HG02571 (cell line): ENCODE measurements at regions not wholly inside any gene's neighbourhood (a gene's known extent, or its start where the extent isn't known, plus 50 kb on each side); places are given as distances from the start of the nearest gene placed in this dataset.
"Not testable (repeated sequence)": the region's sequence is repeated elsewhere in the genome, so short reads cannot be mapped to it uniquely, and the experiment has no call there.

Source experiments
- ATAC-seq: cut with Tn5 transposase; IDR thresholded peaks from one replicate; pipeline ENCODE4 v1.9.1; 2021; ENCODE audit warnings: mild to moderate bottlenecking, moderate library complexity; ENCODE audit not compliant: unreplicated experiment

DNA sequence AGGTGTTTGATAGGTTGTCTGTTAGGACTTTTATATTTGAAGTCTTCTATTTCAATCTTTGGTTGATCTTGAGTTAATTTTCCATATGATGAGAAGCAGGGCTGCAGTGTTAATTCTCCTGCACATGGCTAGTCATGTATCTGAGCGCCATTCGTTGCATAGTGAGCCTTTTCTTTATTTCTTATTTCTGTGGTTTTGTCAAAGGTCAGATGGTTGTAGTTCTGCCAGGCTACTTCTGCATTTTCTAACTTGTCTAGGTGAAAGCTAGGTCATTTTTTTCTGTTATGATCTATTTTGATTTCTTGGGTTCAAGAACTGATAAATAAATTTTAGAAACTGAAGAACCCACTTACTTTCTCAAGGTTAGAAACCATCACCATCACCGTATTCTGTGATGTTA lies 56.7 kb downstream of the CCDC74A start:
- no peak for ATAC-seq

DNA sequence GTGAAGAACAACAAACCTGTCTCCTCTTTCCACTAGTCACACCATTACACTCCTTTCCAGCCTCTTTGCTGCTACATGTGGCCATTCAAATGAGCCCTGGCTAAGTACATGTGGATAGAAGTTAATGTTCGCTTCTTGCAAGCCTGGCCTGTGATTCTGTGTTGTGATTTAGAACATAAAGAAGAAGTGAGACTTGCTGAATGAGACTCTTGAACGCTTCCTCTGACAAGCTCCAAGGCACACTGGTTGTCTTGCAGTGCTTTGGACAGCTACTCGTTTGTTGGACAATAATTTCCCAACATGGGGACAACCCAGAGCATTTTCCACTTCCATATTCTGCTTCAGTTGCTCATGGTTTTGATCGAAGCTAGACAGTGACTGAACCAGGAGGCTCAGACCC lies 57.3 kb downstream of the CCDC74A start:
- ATAC-seq: peak; percentile 59

DNA sequence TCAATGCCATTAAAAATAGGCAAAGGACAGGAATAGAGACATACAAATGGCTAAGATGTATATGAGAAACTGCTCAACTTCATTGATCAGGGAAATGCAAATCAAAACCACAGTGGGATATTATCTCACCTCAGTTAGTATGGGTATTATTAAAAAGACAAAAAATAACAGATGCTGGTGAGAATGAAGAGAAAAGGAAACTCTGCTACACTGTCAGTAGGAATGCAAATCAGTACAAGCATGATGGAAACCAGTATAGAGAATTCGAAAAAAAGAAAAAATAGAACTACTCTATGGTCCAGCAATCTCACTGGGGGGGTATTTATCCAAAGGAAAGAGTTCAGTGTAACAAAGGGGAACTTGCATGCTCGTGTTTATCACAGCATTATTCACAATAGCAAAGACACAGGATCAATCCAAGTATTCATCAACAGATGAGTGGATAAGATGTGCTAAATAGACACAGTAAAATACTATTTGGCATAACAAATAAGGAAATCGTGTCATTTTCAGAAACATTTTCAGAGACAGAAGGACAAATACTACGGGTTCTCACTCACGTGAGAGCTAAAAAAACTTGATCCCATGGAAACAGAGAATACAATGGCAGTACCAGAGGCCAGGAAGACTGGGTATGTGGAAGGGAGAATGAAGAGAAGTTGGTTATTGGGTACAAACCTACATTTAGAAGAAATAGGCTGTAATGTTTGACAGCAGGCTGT lies 60.6 kb downstream of the CCDC74A start:
- ATAC-seq: peak; percentile 59

DNA sequence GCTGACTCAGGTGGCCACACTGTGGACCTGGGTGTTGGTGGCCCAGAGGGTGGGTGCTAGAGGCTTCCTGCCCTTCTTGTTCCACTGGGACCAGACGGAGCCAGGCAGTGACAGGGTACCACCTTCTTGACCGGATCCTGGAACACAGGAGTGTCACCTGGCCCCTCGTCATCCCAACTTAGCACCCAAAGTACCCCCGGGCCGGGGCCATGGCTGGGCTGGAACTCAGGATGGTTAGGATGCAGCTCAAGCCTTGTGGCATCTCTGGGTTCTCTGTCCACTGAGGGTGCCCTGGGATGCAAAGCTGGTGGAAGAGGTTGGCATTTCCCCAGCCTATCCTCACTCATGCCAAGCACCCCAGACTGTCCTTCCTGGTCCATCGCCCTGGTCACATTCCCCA lies 61.4 kb downstream of the CCDC74A start:
- not testable (repeated sequence) for ATAC-seq

DNA sequence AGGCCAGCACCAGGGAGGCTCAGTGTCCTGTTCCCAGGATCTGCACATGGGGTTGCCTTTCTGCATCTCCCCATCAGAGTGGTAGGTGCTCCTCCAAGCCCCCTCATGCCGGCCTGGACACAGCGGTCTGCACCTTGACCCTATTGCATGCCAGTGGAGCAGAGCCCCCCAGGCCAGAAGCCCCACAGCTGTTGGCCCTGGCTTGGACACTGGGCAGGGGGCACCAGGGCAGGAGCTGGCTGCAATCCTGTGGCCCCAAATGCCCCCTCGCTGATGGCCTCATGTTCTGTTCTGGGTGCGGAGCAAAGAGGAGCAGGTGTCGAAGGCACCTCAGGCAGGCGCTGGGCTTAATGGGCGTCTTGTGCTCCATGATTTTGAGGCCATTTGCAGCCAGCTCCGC lies 62.7 kb downstream of the CCDC74A start:
- no peak for ATAC-seq

DNA sequence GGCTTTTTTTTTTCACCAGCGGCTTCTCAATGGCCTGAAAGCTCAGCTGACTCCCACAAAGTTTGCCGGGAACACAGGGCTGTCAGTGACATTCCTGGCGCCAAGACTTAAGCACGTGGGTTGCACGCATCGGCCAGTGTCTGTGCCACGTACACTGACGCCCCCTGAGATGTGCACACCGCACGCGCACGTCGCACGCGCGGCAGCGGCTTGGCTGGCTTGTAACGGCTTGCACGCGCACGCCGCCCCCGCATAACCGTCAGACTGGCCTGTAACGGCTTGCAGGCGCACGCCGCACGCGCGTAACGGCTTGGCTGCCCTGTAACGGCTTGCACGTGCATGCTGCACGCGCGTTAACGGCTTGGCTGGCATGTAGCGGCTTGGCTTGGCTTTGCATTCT lies 63.2 kb downstream of the CCDC74A start:
- no peak for ATAC-seq

DNA sequence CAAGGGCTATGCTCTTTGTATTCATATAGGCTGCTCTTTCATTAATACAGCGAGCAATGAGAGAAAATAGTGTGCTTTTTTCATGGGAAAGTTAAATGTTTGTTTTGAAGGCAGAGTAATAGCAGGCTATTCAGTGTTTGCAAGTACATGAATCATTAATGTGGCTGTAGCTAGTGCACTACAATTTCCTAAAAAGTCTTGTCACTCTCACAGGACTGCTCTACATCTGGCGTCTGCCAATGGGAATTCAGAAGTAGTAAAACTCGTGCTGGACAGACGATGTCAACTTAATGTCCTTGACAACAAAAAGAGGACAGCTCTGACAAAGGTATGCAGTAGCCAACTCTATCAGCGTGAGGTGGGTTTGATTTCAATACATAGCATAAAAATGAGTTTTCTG lies 68.9 kb downstream of the CCDC74A start:
- ATAC-seq: not testable (repeated sequence)

DNA sequence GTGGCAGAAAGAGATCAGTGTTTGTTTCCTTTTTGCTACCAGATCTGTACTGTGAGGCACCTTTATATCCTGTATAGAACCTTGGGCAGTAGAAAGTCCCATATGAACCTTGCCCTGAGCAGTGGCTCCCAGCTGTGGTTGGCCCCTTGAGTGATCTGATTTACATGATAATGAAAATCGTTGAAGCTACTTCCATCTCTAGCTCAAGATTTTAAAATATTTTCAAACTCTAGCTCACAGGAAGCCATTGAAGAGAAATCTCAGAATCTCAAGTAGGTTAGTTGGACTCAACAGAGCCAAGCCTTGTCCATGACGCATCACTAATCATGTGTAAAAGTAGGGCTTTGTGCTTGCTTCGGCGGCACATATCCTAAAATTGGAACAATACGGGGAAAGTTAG lies 74.8 kb downstream of the CCDC74A start:
- ATAC-seq: not testable (repeated sequence)

DNA sequence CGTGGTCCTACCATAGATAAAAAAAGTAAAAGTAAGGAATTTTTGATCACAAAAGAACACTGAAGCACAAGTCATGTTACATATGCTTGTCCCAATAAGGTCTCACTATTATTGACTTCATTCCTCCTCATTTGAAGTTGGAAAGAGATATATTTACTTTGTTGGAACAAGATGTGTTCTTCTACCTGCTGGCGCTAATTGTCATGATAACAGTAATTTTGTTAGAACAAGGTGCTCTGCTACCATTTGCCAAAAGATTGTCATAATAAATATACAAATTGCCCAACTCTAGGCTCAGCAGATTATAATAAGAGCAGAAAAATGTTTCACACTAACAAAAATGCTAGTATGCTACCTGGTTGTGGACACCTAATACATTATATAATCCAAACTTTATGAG lies 77.0 kb downstream of the CCDC74A start:
- not testable (repeated sequence) for ATAC-seq

DNA sequence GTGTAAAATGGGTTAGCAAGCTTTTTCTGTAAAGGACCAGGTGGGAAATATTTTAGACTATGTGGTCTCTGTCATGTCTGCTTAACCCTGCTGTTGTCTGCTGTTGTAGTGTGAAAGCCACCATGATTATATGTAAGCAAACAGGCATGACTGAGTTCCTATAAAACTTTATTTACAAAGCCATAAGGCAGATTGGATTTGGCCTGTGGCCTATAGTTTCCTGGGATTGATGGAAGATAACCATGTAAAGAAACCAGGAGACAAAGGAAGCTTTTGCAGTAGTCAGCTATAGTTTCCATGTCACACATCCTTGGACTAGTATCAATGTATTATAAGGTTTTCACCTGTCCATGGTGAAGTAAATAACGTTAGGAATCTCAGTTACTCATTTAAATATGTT lies 78.7 kb downstream of the CCDC74A start:
- not testable (repeated sequence) for ATAC-seq

DNA sequence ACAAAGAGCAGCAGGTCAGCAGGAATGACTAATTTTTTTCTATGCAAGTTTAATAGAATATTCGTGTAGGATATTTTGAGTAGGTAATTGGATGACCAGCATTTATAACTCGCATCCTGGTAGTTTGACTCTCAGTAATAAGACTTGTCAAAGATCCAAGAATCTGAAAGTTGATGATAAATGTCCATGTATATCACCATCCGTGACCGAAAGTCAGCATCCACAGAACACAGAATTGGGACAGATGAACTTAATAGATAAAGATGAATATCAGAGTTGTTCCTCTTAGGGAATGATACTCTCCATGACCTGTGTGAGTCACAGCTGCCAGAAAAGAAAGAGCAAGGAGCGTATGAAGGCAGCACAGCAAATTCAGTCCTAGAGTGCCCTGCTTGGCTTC lies 79.4 kb downstream of the CCDC74A start:
- not testable (repeated sequence) for ATAC-seq

DNA sequence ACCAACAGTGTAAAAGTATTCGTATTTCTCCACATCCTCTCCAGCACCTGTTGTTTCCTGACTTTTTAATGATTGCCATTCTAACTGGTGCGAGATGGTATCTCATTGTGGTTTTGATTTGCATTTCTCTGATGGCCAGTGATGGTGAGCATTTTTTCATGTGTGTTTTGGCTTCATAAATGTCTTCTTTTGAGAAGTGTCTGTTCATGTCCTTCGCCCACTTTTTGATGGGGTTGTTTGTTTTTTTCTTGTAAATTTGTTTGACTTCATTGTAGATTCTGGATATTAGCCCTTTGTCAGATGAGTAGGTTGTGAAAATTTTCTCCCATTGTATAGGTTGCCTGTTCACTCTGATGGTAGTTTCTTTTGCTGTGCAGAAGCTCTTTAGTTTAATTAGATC lies 86.9 kb downstream of the CCDC74A start:
- ATAC-seq: not testable (repeated sequence)

DNA sequence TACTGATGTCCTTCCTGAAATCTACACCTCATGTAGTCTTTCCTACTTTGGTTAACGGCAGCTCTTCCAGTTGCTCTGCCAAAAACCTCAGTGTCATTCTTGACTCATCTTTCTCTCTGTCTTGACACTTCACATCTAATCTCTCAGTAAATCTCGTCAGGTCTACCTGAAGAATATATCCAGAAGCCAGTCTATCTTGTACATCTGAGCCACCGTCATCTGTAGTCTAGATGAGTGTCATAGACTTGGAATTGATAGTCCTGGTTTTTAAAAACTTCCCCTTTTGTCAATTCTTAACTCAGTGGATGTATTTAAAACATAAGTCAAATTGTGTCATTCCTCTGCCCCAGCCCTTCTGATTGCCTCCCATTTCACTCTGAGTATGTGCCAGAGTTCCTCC lies 90.6 kb downstream of the CCDC74A start:
- not testable (repeated sequence) for ATAC-seq

DNA sequence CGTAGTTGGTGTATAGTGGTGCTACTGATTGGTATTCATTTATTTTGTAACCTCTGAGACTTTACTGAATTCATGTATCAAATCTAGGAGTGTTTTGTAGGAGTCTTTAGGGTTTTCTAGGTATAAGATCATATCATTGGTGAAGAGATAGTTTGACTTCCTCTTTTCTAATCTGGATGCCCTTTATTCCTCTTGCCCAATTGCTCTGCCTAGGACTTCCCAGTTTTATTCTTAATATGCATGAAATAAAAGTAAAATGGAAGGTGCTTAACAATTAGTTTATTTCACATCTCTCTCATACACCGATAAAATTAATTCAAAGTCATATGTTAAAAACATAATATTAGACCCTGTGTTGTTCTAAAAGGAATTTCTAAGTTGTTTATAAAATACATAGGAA lies 95.2 kb downstream of the CCDC74A start:
- ATAC-seq: not testable (repeated sequence)

DNA sequence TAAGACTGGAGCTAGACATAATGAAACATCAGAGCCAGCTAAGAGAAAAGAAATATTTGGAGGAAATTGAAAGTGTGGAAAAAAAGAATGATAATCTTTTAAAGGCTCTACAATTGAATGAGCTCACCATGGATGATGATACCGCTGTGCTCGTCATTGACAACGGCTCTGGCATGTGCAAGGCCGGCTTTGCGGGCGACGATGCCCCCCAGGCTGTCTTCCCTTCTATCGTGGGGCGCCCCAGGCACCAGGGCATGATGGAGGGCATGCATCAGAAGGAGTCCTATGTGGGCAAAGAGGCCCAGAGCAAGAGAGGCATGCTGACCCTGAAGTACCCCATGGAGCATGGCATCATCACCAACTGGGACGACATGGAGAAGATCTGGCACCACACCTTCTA lies 98.3 kb downstream of the CCDC74A start:
- ATAC-seq: not testable (repeated sequence)

DNA sequence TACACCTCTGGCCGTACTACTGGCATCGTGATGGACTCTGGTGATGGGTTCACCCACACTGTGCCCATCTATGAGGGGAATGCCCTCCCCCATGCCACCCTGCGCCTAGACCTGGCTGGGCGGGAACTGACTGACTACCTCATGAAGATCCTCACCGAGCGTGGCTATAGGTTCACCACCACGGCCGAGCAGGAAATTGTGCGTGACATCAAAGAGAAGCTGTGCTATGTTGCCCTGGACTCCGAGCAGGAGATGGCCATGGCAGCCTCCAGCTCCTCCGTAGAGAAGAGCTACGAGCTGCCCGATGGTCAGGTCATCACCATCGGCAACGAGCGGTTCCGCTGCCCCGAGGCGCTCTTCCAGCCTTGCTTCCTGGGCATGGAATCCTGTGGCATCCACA lies 98.9 kb downstream of the CCDC74A start:
- ATAC-seq: not testable (repeated sequence)

DNA sequence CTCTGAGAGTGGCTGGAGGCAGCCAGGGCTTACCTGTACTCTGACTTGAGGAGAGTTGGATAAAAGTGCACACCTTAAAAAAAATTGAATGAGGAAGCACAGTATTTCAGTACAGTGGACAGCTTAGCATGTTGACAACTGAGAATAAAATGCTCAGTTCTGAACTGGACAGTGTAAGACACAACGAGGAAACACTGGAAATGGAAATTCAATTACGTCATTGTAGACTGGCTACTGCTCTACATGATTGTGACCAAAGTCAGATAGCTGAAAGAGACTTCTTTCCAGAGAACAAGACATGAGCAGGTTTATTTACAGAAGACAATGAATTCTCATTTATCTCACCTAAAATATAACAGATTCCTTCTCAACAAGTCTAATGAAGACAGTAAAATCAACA lies 100.1 kb downstream of the CCDC74A start:
- not testable (repeated sequence) for ATAC-seq

DNA sequence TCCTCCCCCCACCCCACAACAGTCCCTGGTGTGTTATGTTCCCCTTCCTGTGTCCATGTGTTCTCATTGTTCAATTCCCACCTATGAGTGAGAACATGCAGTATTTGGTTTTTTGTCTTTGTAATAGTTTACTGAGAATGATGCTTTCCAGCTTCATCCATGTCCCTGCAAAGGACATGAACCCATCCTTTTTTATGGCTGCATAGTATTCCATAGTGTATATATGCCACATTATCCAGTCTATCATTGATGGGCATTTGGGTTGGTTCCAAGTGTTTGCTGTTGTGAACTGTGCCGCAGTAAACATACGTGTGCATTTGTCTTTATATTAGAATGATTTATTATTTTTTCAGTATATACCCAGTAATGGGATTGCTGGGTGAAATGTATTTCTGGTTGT lies 104.0 kb downstream of the CCDC74A start:
- ATAC-seq: not testable (repeated sequence)

DNA sequence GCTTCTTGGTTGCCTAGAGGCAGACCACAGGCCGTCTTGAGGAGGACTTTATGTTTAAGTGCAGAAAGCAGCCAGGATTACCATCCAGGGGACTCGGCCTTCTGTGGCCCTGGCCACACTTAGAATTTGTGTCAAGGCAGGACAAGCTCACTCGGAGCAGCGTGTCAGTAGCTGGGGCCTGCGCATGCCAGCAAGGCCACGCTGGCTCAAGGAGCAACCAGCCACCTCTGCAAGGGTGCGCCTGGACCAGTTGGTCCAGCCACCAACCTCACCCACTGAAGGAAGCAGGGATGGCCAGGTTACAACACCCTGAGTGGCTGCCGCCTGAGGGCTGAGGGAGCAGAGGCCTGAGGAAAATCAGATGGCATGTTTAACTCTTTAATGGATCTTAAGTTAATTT lies 105.7 kb downstream of the CCDC74A start:
- not testable (repeated sequence) for ATAC-seq

DNA sequence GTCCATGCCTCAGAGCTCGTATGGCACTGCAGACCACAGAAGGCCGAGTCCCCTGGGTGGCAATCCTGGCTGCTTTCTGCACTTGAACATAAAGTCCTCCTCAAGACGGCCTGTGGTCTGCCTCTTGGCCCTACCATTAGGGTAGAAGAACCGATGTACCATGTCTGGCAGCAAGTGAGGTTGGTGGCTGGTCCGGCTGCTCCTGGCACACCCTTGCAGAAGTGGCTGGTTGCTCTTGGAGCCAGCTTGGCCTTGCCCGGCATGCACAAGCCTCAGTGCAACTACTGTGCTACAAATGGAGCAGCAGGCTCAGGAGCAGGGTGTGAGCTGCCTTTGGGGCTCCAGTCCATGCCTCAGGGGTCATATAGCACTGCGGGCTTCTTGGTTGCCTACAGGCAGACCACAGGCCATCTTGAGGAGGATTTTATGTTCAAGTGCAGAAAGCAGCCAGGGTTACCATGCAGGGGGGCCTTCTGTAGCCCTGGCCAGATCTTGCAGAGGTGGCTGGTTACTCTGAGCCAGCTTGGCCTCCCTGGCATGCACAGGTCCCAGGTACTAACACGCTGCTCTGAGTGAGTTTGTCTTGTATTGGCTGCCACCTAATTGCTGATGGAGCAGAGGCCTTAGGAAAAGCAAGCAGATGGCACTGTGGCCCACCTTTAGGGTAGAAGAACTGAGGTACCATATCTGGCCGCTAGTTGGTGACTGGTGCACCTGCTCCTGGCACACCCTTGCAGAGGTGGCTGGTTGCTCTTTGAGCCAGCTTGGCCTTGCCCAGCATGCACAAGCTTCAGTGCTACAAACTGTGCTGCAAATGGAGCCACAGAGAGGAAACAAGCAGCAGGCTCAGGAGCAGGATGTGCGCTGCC lies 106.4 kb downstream of the CCDC74A start:
- ATAC-seq: not testable (repeated sequence)

DNA sequence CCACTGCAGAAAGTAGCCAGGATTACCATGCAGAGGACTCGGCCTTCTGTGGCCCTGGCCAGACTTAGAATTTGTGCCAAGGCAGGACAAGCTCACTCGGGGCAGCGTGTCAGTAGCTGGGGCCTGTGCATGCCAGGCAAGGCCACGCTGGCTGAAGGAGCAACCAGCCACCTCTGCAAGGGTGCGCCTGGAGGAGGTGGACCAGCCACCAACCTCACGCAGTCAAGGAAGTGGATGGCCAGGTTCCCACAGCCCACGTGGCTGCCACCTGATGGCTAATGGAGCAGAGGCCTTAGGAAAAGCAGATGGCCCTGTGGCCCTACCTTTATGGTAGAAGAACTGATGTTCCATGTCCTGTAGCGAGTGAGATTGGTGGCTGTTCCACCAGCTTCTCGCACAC lies 107.9 kb downstream of the CCDC74A start:
- ATAC-seq: no peak

DNA sequence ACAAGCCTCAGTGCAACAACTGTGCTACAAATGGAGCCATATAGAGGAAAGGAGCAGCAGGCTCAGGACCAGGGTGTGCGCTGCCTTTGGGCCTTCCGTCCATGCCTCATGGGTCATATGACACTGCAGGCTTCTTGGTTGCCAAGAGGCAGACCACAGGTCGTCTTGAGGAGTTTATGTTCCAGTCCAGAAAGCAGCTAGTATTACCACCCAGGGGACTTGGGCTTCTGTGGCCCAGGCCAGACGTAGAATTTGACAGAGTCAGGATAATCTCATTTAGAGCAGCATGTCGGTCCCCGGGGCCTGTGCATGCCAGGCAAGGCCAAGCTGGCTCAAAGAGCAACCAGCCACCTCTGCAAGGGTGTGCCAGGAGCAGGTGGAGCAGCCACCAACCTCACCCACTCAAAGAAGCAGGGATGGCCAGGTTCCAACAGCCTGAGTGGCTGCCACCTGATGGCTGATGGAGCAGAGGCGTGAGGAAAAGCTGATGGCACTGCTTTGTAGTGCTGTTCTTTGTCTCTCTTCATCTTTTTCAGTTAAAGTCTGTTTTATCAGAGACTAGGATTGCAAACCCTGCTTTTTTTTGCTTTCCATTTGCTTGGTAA lies 109.1 kb downstream of the CCDC74A start:
- not testable (repeated sequence) for ATAC-seq
